Thoracic aorta (tissue), 2 donors: ENCODE measurements at regions not wholly inside any gene's neighbourhood (a gene's known extent, or its start where the extent isn't known, plus 50 kb on each side); places are given as distances from the start of the nearest gene placed in this dataset.

Experiments
- ATAC-seq: fragments of 150-250 bp; one replicate; pipeline ENCODE4 v1.8.0; 2017; ENCODE audit warnings: low read depth; ENCODE audit not compliant: insufficient number of reproducible peaks, low FRiP score
- DNase-seq: peaks from one replicate; pipeline ENCODE4 v3.0.0-alpha.2; 2020; ENCODE audit warnings: low spot score
- H3K27ac ChIP-seq, 2 donors: fragments of 200-600 bp; sonication (generic); 1 replicate in 1 of 2; 2 replicates in 1 of 2; pipeline ENCODE4 v1.5.1; 2016; ENCODE audit warnings: mild to moderate bottlenecking in 2 of 2, moderate library complexity in 2 of 2
- H3K27me3 ChIP-seq: fragments of 200-600 bp; sonication (generic); replicated peaks from 2 replicates; pipeline ENCODE4 v1.6.0; 2016; ENCODE audit warnings: mild to moderate bottlenecking; ENCODE audit not compliant: insufficient read depth
- H3K36me3 ChIP-seq: fragments of 200-600 bp; sonication (generic); one replicate; pipeline ENCODE4 v1.5.1; 2016
- H3K4me1 ChIP-seq, 2 donors: fragments of 200-600 bp; sonication (generic); 1 replicate in 1 of 2; 2 replicates in 1 of 2; pipeline versions ENCODE4 v1.5.1 to v1.6.0; 2016; ENCODE audit warnings: low read depth in 2 of 2, mild to moderate bottlenecking in 1 of 2; ENCODE audit not compliant: control insufficient read depth in 1 of 2
- H3K4me3 ChIP-seq: fragments of 200-600 bp; sonication (generic); 2 replicates; pipeline ENCODE4 v1.5.1; 2016; ENCODE audit warnings: mild to moderate bottlenecking
- H3K9me3 ChIP-seq: fragments of 200-600 bp; sonication (generic); 2 replicates; pipeline ENCODE4 v1.5.1; 2016
- CTCF ChIP-seq: fragments of 200-600 bp; sonication (generic); IDR thresholded peaks from one replicate; pipeline ENCODE4 v1.5.1; 2019; ENCODE audit warnings: antibody characterized with exemption

GRCh38 chr1:65554829-65555228, 134.4 kb downstream of the LEPR start:
- Histone ChIP-seq H3K4me3 (no peak overlapping the region), H3K4me1 (no peaks in the 10 kb centered on the region), H3K27ac (no peak overlapping the region), H3K27me3 (no peaks in the 10 kb centered on the region), H3K36me3 (no peaks in the 10 kb centered on the region), H3K9me3 (no peaks in the 10 kb centered on the region)
- no peak for TF ChIP-seq CTCF
- DNase-seq, result no peak
- ATAC-seq, result no peak

DNA sequence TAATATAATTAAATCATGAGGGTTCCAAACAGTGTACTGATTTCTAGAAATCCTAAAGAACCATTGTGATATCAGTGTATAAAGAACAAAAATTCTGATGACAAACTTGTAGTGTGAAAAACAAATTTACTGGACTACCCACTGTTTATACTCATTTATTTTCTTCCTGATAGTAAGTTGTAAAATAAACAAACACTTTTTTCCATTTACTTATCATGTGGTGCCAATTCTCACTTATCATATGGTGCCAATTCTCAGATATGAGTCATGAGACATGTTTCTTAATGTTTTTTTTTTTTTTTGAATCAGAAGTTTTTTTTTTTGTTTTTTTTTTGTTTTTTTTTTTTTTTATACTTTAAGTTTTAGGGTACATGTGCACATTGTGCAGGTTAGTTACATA, 137.7 kb downstream of the LEPR start:
- Histone ChIP-seq H3K4me3 (no peak overlapping the region), H3K4me1 (no peaks in the 10 kb centered on the region), H3K27ac (no peak overlapping the region), H3K36me3 (no peaks in the 10 kb centered on the region), H3K9me3 (no peaks in the 10 kb centered on the region), H3K27me3 (no peaks in the 10 kb centered on the region)
- TF ChIP-seq CTCF, result no peak
- ATAC-seq (no peak), DNase-seq (no peak)

GRCh38 chr1:65564493-65564892, 144.0 kb downstream of the LEPR start:
- no peak overlapping the region for H3K4me3 ChIP-seq
- DNase-seq (no peak), ATAC-seq (no peak)
- no peak for TF ChIP-seq CTCF
- no peaks in the 10 kb centered on the region for H3K9me3 ChIP-seq
- H3K4me1 ChIP-seq, result no peaks in the 10 kb centered on the region
- no peak overlapping the region for H3K27ac ChIP-seq
- no peaks in the 10 kb centered on the region for H3K27me3 ChIP-seq
- no peaks in the 10 kb centered on the region for H3K36me3 ChIP-seq

GRCh38 chr1:65568285-65568684, 147.8 kb downstream of the LEPR start:
- Histone ChIP-seq H3K27me3 (no peaks in the 10 kb centered on the region), H3K36me3 (no peaks in the 10 kb centered on the region), H3K4me3 (no peak overlapping the region), H3K4me1 (no peaks in the 10 kb centered on the region), H3K9me3 (no peaks in the 10 kb centered on the region), H3K27ac (no peak overlapping the region)
- TF ChIP-seq CTCF, result no peak
- no peak for ATAC-seq
- DNase-seq, result no peak

DNA sequence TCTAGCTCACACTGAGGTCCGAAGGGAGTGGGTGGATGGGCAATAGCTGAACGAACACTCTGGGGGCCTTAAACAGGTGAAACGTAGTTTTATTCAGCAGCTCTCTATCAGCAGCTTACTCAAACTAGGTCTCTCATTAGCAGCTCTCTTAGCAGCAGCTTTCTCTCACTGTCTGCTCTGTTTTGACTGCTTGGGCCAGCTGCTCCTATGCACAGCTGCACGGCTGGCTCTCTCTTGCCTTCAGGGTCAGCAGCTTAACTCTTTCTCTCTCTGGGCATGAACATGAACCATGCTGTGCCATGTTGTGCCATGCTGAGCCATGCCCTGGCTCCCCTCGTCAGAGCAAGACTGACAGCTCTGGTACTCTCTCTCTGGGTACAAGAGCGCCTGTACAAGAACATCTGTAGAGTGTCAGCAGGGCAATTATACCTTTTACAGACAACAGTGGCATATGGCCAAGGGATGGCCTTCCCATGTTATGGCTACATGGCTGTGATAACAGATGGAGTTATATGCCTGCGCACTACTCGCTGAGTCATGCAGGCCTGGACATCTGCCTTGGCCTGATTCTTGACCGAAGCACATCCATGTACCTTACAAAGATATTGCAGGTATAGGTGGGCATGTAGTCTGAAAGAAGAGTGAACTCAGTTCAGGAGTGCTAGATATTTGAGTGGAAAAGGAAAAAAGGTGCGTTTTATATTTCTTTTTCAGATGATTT, 152.4 kb downstream of the LEPR start:
- no peak overlapping the region for H3K4me3 ChIP-seq
- no peaks in the 10 kb centered on the region for H3K36me3 ChIP-seq
- H3K27ac ChIP-seq, result no peak overlapping the region
- no peak for ATAC-seq
- no peak for TF ChIP-seq CTCF
- no peaks in the 10 kb centered on the region for H3K9me3 ChIP-seq
- no peak for DNase-seq
- H3K4me1 ChIP-seq, result no peaks in the 10 kb centered on the region
- H3K27me3 ChIP-seq, result no peaks in the 10 kb centered on the region
